Right cardiac atrium (tissue), 5 donors: ENCODE measurements at regions not wholly inside any gene's neighbourhood (a gene's known extent, or its start where the extent isn't known, plus 50 kb on each side); places are given as distances from the start of the nearest gene placed in this dataset.
"Not testable (repeated sequence)": the region's sequence is repeated elsewhere in the genome, so short reads cannot be mapped to it uniquely, and the experiment has no call there.

Experiments used
- ATAC-seq, 2 donors: fragments of 200-7000 bp; cut with Tn5 transposase; one replicate each; pipeline versions ENCODE4 v1.8.0 to v1.9.1; 2020; ENCODE audit warnings: moderate library complexity in 2 of 2, mild to moderate bottlenecking in 1 of 2
- DNase-seq, 3 donors: peaks; one replicate each; pipeline ENCODE4 v3.0.0-alpha.2; 2020
- H3K27ac ChIP-seq: one replicate; pipeline ENCODE4 v1.5.1; 2013; ENCODE audit warnings: mild to moderate bottlenecking, low read length, control low read depth, moderate library complexity
- H3K27me3 ChIP-seq: one replicate; pipeline ENCODE4 v1.6.1; 2013; ENCODE audit not compliant: control insufficient read depth, insufficient read depth
- H3K4me1 ChIP-seq: one replicate; pipeline ENCODE4 v1.6.1; 2013; ENCODE audit warnings: low read length; ENCODE audit not compliant: control insufficient read depth, insufficient read depth
- H3K4me3 ChIP-seq: one replicate; pipeline ENCODE4 v1.5.1; 2013; ENCODE audit warnings: low read length, control low read depth
- H3K9me3 ChIP-seq: one replicate; pipeline ENCODE4 v1.6.1; 2013; ENCODE audit warnings: low read length; ENCODE audit not compliant: control insufficient read depth
- WGBS: extraction: QIAGEN DNeasy Blood & Tissue Kit; methylation state at CpG from one replicate; pipeline ENCODE4 v1.1.7; 2013; 5-methylcytosine and 5-hydroxymethylcytosine counted together
- intact Hi-C, 4 donors: fragments of 100-400 bp; cut with DNase I; formaldehyde crosslinking; loops; one replicate each; pipeline versions ENCODE4 v1.11.0 to v1.14.0; 2022 to 2023
- donor health status: healthy with polysubstance abuse.
- donor health status: DM: no; HTN: yes; CAD: no.
- donor health status: DM: no; HTN: no; CAD: no.
- donor health status: DM: no; HTN: yes; CAD: no; lungs with severe emphysema.
- donor health status: DM: yes; HTN: yes; CAD: no.

- no peak overlapping the region for H3K4me3 ChIP-seq
- no peaks in the 10 kb centered on the region for H3K27me3 ChIP-seq
- ATAC-seq (no peak), DNase-seq (no peak)
- intact Hi-C loops, result no loop called here
- H3K27ac ChIP-seq, result no peak overlapping the region
- no peaks in the 10 kb centered on the region for H3K9me3 ChIP-seq
- H3K4me1 ChIP-seq, result no peaks in the 10 kb centered on the region
- 55% methylated on average over 3 of the region's 3 CpGs for WGBS
Observed at GRCh38 chr16:8452941-8453340, 137.4 kb downstream of the TMEM114 start.

GRCh38 chr16:8436931-8437330 lies 153.4 kb downstream of the TMEM114 start:
- DNase-seq (no peak), ATAC-seq (no peak)
- Histone ChIP-seq H3K4me1 (no peaks in the 10 kb centered on the region), H3K27me3 (no peaks in the 10 kb centered on the region), H3K9me3 (no peaks in the 10 kb centered on the region), H3K27ac (no peak overlapping the region), H3K4me3 (no peak overlapping the region)
- WGBS, result 73% methylated on average over 5 of the region's 5 CpGs
- intact Hi-C loops, result no loop called here

GRCh38 chr16:8431783-8432182 lies 158.5 kb downstream of the TMEM114 start:
- DNase-seq (no peak), ATAC-seq (no peak)
- WGBS, result 64% methylated on average over 1 of the region's 1 CpG
- intact Hi-C loops, result no loop called here
- Histone ChIP-seq H3K4me1 (no peaks in the 10 kb centered on the region), H3K4me3 (no peak overlapping the region), H3K27ac (no peak overlapping the region), H3K9me3 (no peaks in the 10 kb centered on the region), H3K27me3 (no peaks in the 10 kb centered on the region)

- Histone ChIP-seq H3K4me3 (no peak overlapping the region), H3K9me3 (no peaks in the 10 kb centered on the region), H3K27ac (no peak overlapping the region), H3K4me1 (no peaks in the 10 kb centered on the region), H3K27me3 (no peaks in the 10 kb centered on the region)
- ATAC-seq (no peak), DNase-seq (no peak)
- WGBS, result 70% methylated on average over 3 of the region's 3 CpGs
- intact Hi-C loops, result no loop called here
Observed at GRCh38 chr16:8430401-8430800, 159.9 kb downstream of the TMEM114 start.

GRCh38 chr16:8426569-8426968 lies 163.7 kb downstream of the TMEM114 start:
- ATAC-seq, result no peak
- no peak overlapping the region for H3K4me3 ChIP-seq
- H3K9me3 ChIP-seq, result no peaks in the 10 kb centered on the region
- no peak overlapping the region for H3K27ac ChIP-seq
- DNase-seq, result no peak
- no peaks in the 10 kb centered on the region for H3K4me1 ChIP-seq
- no peaks in the 10 kb centered on the region for H3K27me3 ChIP-seq
- intact Hi-C loops, result no loop called here
- 91% methylated on average over 4 of the region's 4 CpGs for WGBS

- intact Hi-C loops, result no loop called here
- H3K4me1 ChIP-seq, result no peaks in the 10 kb centered on the region
Observed at GRCh38 chr16:8417145-8417544, 173.2 kb downstream of the TMEM114 start.

GRCh38 chr16:8408855-8409567 lies 181.3 kb downstream of the TMEM114 start:
- WGBS, result 78% methylated on average over 9 of the region's 9 CpGs
- Histone ChIP-seq H3K9me3 (no peaks in the 10 kb centered on the region), H3K27me3 (no peaks in the 10 kb centered on the region), H3K4me1 (no peaks in the 10 kb centered on the region), H3K27ac (no peak overlapping the region), H3K4me3 (no peak overlapping the region)
- DNase-seq (no peak), ATAC-seq (no peak)
- intact Hi-C loops, result no loop called here

More at GRCh38 chr16:8417145-8417544, 173.2 kb downstream of the TMEM114 start:
- Histone ChIP-seq H3K9me3 (no peaks in the 10 kb centered on the region), H3K4me3 (no peak overlapping the region), H3K27ac (no peak overlapping the region), H3K27me3 (no peaks in the 10 kb centered on the region)
- WGBS, result 79% methylated on average over 4 of the region's 4 CpGs
- DNase-seq, result no peak
- ATAC-seq, result no peak

GRCh38 chr16:8407351-8407750 lies 183.0 kb downstream of the TMEM114 start:
- 76% methylated on average over 3 of the region's 3 CpGs for WGBS
- no peak overlapping the region for H3K4me3 ChIP-seq

GRCh38 chr16:8403978-8404749 lies 186.1 kb downstream of the TMEM114 start:
- no peak for DNase-seq
- no peak overlapping the region for H3K27ac ChIP-seq
- ATAC-seq, result no peak
- intact Hi-C loops, result no loop called here
- H3K4me1 ChIP-seq, result no peaks in the 10 kb centered on the region
- H3K4me3 ChIP-seq, result no peak overlapping the region
- H3K9me3 ChIP-seq, result no peaks in the 10 kb centered on the region
- WGBS, result 67% methylated on average over 13 of the region's 13 CpGs
- H3K27me3 ChIP-seq, result no peaks in the 10 kb centered on the region

More at GRCh38 chr16:8407351-8407750, 183.0 kb downstream of the TMEM114 start:
- ATAC-seq, result no peak
- intact Hi-C loops, result no loop called here
- Histone ChIP-seq H3K27ac (no peak overlapping the region), H3K9me3 (no peaks in the 10 kb centered on the region), H3K27me3 (no peaks in the 10 kb centered on the region), H3K4me1 (no peaks in the 10 kb centered on the region)
- no peak for DNase-seq

GRCh38 chr16:8402981-8403843 lies 187.1 kb downstream of the TMEM114 start:
- ATAC-seq (no peak), DNase-seq (no peak)
- intact Hi-C loops, result no loop called here
- Histone ChIP-seq H3K27ac (no peak overlapping the region), H3K4me3 (no peak overlapping the region), H3K4me1 (no peaks in the 10 kb centered on the region), H3K27me3 (no peaks in the 10 kb centered on the region), H3K9me3 (no peaks in the 10 kb centered on the region)
- 47% methylated on average over 11 of the region's 11 CpGs for WGBS

- intact Hi-C loops, H3K27ac ChIP-seq, DNase-seq, H3K9me3 ChIP-seq, H3K27me3 ChIP-seq, H3K4me3 ChIP-seq, ATAC-seq, H3K4me1 ChIP-seq: not testable (repeated sequence)
- WGBS, result 80% methylated on average over 6 of the region's 6 CpGs
Observed at GRCh38 chr16:8400683-8401082, 189.6 kb downstream of the TMEM114 start.
